ENCODE measurements at regions not wholly inside any gene's neighbourhood (a gene's known extent, or its start where the extent isn't known, plus 50 kb on each side); places are given as distances from the start of the nearest gene placed in this dataset.
"Not testable (repeated sequence)": the region's sequence is repeated elsewhere in the genome, so short reads cannot be mapped to it uniquely, and the experiment has no call there.

GRCh38 chr15:25169318-25169717 is 214.5 kb downstream of the SNRPN start:
- peak; percentile 60 for DNase-seq (ENCODE audit: low spot score)

- peak; percentile 79 for DNase-seq (ENCODE audit: low spot score)
Observed at GRCh38 chr15:25170113-25170731, 215.4 kb downstream of the SNRPN start.

GRCh38 chr15:25170781-25171110 is 216.0 kb downstream of the SNRPN start:
- DNase-seq (ENCODE audit: low spot score): peak; percentile 71

GRCh38 chr15:25171111-25171811 is 216.5 kb downstream of the SNRPN start:
- peak; percentile 79 for DNase-seq (ENCODE audit: low spot score)

GRCh38 chr15:25171856-25172687 is 217.3 kb downstream of the SNRPN start:
- DNase-seq (ENCODE audit: low spot score): peak; percentile 82

- DNase-seq (ENCODE audit: low spot score): peak; percentile 74
Observed at GRCh38 chr15:25172691-25173090, 217.9 kb downstream of the SNRPN start.

GRCh38 chr15:25173241-25174028 is 218.6 kb downstream of the SNRPN start:
- DNase-seq (ENCODE audit: low spot score): peak; percentile 65

- not testable (repeated sequence) for DNase-seq (ENCODE audit: low spot score)
Observed at GRCh38 chr15:25174149-25174548, 219.4 kb downstream of the SNRPN start.

- DNase-seq (ENCODE audit: low spot score): peak; percentile 60
Observed at GRCh38 chr15:25175033-25175788, 220.4 kb downstream of the SNRPN start.

- peak; percentile 83 for DNase-seq (ENCODE audit: low spot score)
Observed at GRCh38 chr15:25175789-25176615, 221.2 kb downstream of the SNRPN start.

GRCh38 chr15:25176616-25176923 is 221.8 kb downstream of the SNRPN start:
- DNase-seq (ENCODE audit: low spot score): peak; percentile 77

- peak; percentile 74 for DNase-seq (ENCODE audit: low spot score)
Observed at GRCh38 chr15:25176991-25177954, 222.5 kb downstream of the SNRPN start.

- peak; percentile 69 for DNase-seq (ENCODE audit: low spot score)
Observed at GRCh38 chr15:25177955-25178801, 223.4 kb downstream of the SNRPN start.

GRCh38 chr15:25178835-25179672 is 224.3 kb downstream of the SNRPN start:
- peak; percentile 51 for DNase-seq (ENCODE audit: low spot score)

GRCh38 chr15:25179673-25180511 is 225.1 kb downstream of the SNRPN start:
- DNase-seq (ENCODE audit: low spot score): peak; percentile 57

Data from mesenteric fat pad (tissue), 1 donor.